Skin of body (tissue), 1 donor: ENCODE measurements at regions not wholly inside any gene's neighbourhood (a gene's known extent, or its start where the extent isn't known, plus 50 kb on each side); places are given as distances from the start of the nearest gene placed in this dataset.
"Not testable (repeated sequence)": the region's sequence is repeated elsewhere in the genome, so short reads cannot be mapped to it uniquely, and the experiment has no call there.

Experiments used
- DNase-seq: peaks from one replicate; lab custom pipeline; 2025; lab: John Stamatoyannopoulos, UW

DNA sequence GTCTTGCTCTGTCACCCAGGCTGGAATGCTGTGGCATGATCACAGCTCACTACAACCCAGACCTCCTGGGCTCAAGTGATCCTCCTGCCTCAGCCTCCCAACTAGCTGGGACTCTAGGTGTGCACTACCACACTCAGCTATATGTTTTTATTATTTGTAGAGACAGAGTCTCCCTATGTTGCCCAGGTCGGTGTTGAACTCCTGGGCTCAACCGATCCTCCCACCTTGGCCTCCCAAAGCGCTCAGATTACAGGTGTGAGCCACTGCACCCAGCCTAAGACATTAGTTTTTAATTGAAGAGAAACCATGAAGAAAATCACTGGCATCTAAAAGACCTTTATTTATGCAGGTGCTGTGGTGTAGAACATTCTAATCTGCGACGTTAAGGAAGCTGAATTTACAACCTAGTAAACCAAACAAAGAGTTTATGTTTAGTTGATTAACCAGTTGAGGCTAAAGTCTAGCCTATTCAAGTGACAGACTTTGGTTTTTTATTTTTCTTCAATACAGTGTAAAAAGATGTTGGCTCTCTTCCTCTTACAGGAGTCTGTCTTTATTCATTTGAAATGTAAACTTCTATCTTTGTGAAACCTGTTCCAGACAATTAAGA is 52.5 kb upstream of the NBL1 start:
- DNase-seq, result no peak

DNA sequence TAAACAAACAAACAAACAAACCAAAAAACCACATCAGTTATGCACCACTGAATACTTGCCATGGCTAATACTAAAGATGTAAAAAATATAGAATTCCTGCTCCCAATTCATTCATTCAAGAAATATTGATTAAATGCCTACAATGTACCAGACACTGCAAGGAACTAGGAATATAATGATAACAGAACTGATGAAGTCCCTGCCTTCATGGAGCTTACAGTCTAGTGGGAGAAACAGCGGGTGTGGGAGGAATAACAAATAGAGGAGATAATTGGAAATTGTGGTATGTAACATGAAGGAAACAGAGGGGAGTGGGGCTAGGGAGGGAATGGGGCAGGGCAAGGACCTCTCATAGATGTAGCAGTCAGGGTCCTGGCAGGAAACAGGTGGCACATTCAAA is 58.6 kb upstream of the NBL1 start:
- DNase-seq, result no peak

DNA sequence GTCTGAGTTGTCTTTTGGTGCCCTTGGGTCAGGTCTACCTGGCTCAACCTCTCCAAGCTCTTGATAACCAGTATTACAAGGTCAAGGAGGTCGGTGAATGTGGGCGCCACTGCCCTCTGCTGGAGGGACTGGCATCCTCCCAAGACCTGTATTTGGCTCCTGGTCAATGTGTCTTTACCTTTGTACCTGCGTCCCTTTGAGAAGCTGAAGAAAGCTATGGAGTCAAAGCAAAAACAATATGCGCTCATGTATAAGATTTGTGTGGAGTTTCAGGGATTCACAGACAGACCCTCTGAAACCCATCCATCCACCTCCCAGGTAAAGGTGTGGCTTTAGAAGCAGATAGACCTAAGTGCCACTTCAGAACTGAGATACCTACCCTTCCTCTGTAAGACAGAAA is 61.8 kb upstream of the NBL1 start:
- DNase-seq, result no peak

DNA sequence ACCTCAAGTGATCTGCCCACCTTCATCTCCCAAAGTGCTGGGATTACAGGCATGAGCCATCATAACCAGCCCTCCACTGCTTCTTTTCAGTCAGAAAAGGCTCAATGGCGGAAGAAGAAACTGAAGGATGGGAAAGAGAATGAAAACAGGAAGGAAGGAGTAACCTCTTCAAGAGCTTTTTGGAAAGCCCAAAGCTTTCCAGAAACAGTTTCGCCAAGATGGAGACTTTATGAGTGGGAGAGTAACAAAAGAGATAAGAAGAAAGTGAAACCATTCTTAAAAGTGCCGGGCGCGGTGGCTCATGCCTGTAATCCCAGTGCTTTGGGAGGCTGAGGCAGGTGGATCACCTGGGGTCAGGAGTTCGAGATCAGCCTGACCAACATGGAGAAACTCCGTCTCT is 62.7 kb upstream of the NBL1 start:
- no peak for DNase-seq

DNA sequence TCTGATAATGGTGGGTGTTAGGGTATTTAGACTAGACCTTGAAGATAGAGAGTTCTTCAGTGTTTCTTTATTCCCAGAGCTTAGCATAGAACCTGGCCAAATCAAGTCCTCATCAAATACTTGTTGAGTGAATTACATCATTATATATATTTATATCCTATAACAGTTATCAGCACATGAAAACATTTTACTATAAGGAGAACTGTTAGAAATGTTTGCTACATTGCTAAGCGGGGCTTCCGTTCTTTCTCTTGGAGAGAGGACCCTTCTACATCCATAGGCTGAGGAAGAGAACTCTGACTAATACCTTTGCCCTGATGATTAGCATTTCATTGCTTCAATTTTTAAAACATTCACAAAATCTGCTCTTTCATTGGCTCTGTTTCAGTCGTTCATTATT is 66.5 kb upstream of the NBL1 start:
- peak; percentile 44 for DNase-seq

DNA sequence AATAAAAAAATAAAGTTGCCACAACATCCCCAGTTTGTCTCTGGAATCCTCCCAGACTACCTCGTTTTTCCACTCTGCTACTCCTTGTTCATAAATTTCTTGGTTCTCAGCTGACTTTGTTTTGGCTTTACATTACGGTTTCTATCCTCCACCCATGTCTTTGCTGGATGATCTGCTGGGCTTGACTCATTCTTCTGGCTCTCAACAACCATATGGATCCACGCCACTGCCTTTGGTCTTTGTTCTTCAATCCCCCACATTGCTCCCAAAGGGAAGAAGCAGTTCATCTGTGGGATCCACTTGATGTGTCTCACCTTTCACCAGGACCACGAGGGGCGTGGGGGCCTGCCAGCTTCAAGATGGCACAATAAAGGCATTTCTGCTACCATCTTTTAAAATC is 67.1 kb upstream of the NBL1 start:
- DNase-seq, result peak; percentile 87

DNA sequence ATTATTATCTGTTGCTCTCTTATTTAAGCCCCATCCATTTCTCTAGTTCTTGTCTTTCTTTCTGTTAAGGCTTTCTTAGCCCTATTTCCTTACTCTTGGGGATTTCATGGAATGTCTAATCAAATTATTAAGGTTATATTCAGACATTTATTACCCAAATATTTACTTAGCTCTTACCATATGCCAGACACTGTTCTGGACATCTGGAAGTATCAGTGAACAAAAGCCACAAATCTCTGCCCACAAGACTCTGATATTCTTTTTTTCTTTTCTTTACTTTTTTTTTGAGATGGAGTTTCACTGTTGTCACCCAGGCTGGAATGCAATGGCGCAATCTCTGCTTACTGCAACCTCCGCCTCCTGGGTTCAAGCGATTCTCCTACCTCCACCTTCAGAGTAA is 74.3 kb upstream of the NBL1 start:
- DNase-seq, result no peak

DNA sequence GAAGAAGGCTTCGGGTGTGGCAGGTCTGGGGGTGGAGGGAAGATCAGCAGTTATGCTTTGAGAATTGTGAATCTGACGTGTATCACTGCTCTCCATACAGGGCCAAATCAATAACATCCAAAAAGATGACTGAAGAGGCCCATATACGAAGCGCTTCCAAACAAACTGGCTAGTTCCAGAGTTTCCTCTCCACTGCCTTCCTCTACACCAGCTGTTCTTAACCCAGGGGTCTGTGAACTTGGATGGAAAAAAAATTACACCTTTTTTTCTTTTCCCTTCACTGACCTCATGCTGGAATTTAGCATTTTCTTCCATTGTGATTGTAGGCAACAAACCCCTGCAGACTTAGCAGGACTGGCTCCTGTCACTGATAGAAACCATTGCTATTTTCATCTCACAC is 77.1 kb upstream of the NBL1 start:
- peak; percentile 7 for DNase-seq

DNA sequence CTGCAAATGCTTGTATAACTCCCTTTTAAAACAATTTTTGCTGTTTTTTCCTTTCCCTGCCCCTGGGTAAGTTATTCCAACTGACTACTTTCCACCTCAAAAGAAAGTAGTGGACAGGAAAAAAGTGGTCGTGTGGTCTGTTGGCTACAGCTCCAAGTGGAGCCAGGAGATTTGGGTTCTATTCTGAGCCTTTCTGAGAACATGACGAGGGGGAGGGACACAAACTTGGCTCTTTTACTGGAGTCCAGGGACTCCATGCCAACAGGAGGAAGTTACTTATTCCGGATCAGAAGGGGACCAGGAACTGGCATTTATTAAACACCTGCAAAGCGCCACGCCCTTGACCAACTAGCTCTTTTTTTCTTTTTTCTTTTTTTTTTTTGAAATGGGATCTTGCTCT is 79.0 kb upstream of the CAPZB start:
- no peak for DNase-seq

DNA sequence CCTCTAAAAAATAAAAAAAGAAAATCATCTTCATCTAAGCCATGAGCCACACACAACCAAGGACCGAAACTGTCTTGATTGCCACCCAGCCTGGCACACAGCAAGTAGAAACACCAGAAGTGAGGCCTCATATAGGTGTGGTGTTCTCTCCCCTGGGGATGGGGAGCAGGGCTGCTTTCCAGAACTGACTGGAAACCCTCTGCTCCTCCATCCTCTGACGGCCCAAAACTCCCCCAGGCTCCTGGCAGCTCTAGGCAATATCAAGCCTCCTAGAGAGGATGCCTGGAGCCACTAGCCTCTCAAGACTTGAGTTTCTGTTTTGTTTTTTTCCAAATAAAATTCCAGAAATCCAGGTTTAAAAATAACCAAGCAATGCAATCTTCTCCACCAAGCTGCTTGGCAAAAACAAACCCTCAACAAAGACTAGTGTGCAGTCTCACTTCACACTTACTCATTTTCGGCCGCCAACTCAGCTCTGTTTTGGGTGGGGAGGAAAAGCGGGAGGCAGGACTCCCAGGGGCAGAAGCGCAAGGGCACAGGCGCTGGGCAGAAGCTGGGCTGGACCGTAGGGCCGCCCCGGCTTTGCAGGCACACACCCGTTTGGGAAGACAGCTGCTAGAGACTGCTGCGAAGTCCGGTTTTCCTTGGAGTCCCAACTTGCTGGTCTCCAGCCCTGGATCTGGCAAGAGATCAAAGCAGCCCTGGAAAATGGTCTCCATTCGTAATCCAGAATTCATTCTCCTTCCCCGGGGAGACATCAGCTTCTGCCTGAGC is 78.2 kb upstream of the CAPZB start:
- DNase-seq, result peak; percentile 32

DNA sequence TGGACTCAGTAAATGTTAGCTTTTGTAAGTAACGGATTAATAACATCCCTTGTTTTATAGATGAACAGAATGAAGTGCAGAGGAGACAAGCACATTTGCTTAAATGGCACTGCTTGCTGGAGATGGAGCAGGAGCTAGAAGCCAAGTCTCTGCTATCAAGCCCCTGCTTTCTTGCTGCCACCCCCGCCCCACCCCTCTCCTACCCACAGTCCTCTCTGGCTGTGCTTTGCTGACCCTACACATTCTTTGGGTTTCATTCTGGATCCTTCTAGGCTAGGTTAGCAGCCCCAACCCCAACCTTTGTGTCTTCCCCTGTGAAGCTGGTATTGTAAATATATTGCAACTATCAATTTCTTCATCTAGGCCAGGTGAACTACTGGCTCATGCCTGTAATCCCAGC is 77.5 kb upstream of the CAPZB start:
- no peak for DNase-seq

DNA sequence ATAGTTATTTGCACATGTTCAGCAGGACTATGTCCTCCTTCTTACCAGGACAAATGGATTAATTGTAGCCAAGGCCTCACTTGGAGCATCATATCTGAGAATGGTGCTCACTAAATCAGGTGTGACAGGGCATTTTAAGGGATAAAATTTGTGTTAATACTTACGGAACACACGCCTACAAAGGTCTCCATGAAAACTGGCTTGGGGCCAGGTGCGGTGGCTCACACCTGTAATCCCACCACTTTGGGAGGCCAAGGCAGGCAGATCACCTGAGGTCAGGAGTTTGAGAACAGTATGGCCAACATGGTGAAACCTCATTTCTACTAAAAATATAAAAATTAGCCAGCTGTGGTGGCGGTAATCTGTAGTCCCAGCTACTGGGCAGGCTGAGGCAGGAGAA is 75.1 kb upstream of the CAPZB start:
- no peak for DNase-seq

DNA sequence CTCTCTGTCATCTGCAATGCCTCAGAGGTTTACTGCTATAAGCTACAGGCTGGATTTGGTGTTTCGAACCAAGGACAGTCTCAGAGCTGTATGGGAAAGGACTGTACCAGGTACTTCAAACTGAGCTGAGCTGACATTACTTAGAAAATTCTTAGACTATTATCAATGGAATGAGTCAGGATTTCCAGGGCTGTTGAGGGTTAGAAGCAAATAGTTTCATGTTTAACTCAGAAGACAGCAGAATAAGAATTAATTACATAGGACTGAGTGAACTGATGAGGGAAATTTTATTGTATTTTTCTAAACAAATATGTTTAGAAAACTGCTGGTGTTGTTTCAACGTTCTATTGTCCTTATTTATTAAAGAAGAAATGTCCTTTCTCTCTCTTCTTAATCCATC is 74.3 kb upstream of the CAPZB start:
- DNase-seq, result no peak

DNA sequence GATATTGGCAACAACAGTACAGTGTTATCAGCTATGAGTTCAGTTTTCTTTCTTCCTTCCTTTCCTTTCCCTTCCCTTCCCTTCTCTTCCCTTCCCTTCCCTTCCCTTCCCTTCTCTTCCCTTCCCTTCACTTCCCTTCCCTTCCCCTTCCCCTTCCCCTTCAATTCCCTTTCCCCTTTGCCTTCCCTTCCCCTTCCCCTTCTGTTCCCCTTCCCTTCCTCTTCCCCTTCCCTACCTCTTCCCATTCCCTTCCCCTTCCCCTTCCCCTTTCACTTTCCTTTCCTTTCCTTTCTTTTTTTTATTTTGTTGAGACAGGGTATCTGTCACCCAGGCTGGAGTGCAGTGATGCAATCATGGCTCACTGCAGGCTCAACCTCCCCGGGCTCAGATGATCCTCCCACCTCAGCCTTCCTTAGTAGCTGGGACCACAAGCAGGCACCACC is 72.3 kb upstream of the CAPZB start:
- DNase-seq, result no peak

DNA sequence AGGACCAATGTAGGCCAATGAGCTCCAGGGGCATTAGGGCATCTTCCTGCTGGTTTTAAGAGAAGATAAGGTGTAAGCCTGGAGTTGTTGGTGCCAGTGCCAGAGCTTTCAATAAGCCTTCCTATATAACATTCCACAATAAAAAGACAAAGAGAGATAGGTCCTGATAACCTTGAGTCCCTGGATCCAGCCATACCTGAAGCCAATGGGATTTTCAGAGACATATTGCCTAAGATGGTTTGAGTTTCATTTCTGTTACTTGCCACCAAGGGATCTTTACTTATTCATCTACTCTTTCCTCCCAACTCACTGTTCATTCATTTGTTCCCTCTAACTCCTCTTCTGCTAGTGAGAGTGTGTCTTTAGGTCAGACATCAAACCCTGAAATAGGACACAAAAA is 68.8 kb upstream of the CAPZB start:
- DNase-seq, result no peak

DNA sequence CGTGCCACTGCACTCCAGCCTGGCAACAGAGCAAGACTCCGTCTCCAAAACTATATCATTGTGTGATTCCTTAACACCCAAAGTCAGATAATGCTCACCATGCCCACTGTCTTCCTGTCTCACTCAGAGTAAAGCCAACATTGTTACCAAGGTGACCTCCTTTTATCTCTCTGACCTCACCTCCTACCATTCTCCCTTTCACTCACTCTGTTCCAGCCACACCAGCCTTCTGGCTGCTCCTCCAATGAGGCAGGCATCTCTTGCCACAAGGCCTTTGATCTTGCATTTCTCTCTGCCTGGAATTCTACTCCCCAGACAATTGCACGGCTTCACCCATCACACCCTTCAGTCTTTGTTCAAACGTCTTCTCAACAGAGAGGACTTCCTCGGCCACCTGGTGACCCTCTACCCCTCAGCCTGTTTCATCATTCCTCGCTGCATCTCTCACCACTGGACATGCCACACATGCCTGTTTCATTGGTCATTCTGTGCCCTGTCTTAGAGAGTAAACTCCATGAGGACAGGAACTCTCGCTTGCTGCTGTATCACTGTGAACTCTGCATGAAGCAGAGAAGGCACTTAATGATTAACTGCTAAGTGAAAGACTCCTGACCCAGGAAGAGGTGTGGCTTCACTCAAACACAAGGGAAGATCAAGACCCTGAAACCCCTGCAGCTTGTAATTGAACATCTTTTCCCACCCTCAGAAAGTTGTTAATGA is 67.1 kb upstream of the CAPZB start:
- DNase-seq, result no peak

DNA sequence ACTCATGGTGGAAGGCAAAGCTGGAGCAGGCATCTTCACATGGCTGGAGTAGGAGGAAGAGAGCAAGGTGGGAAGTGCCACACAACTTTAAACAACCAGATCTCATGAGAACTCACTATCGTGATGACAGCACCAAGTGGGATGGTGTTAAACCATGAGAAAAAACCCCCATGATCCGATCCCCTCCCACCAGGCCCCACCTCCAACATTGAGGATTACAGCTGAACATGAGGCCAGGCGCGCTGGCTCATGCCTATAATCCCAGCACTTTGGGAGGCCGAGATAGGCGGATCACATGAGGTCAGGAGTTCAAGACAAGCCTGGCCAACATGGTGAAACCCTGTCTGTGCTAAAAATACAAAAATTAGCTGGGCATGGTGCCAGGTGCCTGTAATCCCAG is 66.5 kb upstream of the CAPZB start:
- not testable (repeated sequence) for DNase-seq

DNA sequence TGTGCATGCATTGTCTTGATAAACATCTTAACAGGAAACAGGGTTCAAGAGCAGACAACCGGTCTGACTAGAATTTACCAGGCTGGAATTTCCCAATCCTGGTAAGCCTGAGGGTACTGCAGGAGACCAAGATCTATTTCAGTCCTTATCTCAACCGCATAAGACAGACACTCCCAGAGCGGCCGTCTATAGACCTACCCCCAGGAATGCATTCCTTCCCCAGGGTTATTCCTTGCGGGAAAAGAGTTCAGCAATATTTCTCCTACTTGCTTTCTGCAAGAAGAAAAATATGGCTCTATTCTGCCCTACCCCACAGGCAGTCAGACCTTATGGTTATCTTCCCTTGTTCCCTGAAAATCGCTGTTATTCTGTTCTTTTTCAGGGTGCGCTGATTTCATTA is 65.1 kb upstream of the CAPZB start:
- DNase-seq, result not testable (repeated sequence)

DNA sequence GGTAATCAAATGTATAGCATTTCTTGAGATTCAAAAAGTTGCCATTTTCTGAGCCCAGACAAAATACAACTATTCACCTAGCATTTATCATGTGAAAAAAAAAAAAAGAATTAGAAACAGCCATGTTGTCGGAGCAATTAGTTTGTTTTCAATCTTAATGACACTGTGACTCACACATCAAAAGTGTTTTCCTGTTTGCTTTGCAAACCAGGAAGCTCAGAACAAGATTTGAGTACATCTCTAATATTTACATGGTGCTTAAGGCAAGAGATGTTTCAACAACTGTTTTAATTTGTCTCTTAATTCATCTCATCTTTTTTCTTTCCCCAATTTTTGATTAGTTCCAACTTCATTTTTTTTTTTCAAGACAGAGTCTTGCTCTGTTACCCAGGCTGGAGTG is 62.5 kb upstream of the CAPZB start:
- no peak for DNase-seq

DNA sequence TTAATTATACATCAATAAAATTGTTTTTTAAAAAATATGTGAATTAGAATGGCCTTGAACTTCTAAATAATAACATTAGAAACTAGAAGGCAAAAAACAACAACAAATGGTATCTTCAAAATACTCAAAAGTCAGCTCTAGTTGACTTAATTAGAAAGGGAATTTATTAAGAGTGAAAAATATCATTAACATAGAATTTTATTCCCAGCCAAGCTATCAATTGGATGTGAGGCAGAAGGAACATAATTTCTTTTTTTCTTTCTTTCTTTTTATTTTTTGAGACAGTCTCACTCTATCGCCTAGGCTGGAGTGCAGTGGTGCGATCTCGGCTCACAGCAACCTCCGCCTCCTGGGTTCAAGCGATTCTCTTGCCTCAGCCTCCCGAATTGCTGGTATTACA is 51.2 kb upstream of the CAPZB start:
- DNase-seq, result no peak

DNA sequence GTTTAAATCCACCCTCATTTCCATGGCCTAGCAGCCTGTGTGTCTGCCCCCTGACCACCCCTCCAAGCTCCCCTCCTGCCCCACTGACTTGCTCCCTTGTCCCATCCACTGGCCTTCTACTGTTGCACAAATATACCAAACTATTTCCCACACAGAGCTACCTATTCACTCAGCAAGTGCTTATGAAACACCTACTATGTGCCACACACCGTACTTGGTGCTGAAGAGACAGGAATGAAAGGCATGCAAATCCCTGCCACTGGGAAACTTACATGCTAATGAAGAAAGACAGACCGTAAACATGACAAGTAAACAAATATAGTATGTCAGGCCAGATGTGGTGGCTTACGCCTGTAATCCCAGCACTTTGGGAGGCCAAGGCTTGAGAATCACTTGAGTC is 49.9 kb upstream of the CAPZB start:
- no peak for DNase-seq
